HG03378 (cell line): ENCODE measurements at regions not wholly inside any gene's neighbourhood (a gene's known extent, or its start where the extent isn't known, plus 50 kb on each side); places are given as distances from the start of the nearest gene placed in this dataset.
A peak's percentile ranks its signal among the peaks of the same experiment; 100 is the strongest.
"Not testable (repeated sequence)": the region's sequence is repeated elsewhere in the genome, so short reads cannot be mapped to it uniquely, and the experiment has no call there.

ENCODE experiments used
- ATAC-seq: cut with Tn5 transposase; IDR thresholded peaks from one replicate; pipeline ENCODE4 v1.9.1; 2021; ENCODE audit warnings: mild to moderate bottlenecking, moderate library complexity; ENCODE audit not compliant: unreplicated experiment

GRCh38 chrX:135632353-135632752, 81.1 kb upstream of the CT45A1 start:
- peak; percentile 66 for ATAC-seq

GRCh38 chrX:135639066-135639780, 74.2 kb upstream of the CT45A1 start:
- no peak for ATAC-seq

GRCh38 chrX:135643916-135644315, 69.5 kb upstream of the CT45A1 start:
- ATAC-seq: no peak

- ATAC-seq: no peak
Measured at GRCh38 chrX:135644624-135645023, 68.8 kb upstream of the CT45A1 start.

- ATAC-seq: no peak
Measured at GRCh38 chrX:135649029-135649428, 64.4 kb upstream of the CT45A1 start.

GRCh38 chrX:135649561-135649960, 63.9 kb upstream of the CT45A1 start:
- ATAC-seq: no peak

- ATAC-seq: no peak
Measured at GRCh38 chrX:135651647-135652295, 61.7 kb upstream of the CT45A1 start.

- no peak for ATAC-seq
Measured at GRCh38 chrX:135652602-135653001, 60.8 kb upstream of the CT45A1 start.

GRCh38 chrX:135657952-135658654, 55.3 kb upstream of the CT45A1 start:
- not testable (repeated sequence) for ATAC-seq
